ENCODE measurements at regions not wholly inside any gene's neighbourhood (a gene's known extent, or its start where the extent isn't known, plus 50 kb on each side); places are given as distances from the start of the nearest gene placed in this dataset.

DNA sequence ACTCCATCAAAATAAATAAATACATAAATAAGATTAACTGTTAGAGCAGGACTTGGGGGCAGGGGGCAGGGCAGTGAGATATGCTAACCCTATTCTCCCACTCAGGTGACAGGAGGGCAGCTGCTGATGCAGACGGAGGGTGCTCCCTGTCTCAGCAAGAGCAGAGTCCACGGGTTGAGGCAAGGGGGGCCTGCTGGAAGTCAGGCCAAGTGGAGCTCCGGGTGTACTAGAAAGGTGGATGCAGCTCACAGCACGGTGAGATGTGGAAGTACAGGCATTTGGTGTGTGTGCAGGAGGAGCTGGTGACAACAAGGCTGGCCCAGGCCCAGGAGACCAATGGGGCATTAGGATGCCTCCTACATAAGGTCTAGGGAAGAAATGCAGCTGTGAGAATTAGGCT lies 467.3 kb upstream of the B3GAT1 start:
- ChIA-PET POLR2A (no interaction called here), CTCF (no interaction called here)
- TF ChIP-seq, protein P1, sequence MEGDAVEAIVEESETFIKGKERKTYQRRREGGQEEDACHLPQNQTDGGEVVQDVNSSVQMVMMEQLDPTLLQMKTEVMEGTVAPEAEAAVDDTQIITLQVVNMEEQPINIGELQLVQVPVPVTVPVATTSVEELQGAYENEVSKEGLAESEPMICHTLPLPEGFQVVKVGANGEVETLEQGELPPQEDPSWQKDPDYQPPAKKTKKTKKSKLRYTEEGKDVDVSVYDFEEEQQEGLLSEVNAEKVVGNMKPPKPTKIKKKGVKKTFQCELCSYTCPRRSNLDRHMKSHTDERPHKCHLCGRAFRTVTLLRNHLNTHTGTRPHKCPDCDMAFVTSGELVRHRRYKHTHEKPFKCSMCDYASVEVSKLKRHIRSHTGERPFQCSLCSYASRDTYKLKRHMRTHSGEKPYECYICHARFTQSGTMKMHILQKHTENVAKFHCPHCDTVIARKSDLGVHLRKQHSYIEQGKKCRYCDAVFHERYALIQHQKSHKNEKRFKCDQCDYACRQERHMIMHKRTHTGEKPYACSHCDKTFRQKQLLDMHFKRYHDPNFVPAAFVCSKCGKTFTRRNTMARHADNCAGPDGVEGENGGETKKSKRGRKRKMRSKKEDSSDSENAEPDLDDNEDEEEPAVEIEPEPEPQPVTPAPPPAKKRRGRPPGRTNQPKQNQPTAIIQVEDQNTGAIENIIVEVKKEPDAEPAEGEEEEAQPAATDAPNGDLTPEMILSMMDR (IDR thresholded peaks at IDR 0.05; ENCODE audit: insufficient read depth, low read depth, low read length): no peak
- no peak for DNase-seq (ENCODE audit: low read depth)
- Histone ChIP-seq H3K27me3 (ENCODE audit: control insufficient read depth, insufficient read depth, low read length) (no peaks in the 10 kb centered on the region), H3K36me3 (ENCODE audit: control insufficient read depth, insufficient read depth, low read length) (no peaks in the 10 kb centered on the region), H3K4me3 (ENCODE audit: low read depth, low read length) (no peak overlapping the region)

DNA sequence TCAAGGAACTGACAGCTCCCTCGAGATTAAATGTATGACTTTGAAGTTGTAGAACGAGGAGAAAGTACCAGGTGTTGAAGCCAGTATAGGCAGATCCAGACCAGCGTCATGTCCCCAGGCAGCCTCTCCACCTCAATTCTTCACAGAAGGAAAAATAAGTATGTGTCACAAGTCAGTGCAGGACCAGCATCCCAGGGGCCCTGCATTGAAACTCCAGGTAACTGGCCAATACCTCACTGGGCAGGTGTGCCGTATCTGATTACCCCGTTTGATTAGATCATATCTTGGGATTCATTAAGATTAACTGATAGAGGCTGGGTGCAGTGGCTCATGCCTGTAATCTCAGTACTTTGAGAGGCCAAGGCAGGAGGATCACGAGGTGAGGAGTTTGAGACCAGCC lies 466.7 kb upstream of the B3GAT1 start:
- no peak for DNase-seq (ENCODE audit: low read depth)
- CTCF ChIA-PET: no interaction called here
- TF ChIP-seq, protein P1 (IDR thresholded peaks at IDR 0.05; ENCODE audit: insufficient read depth, low read depth, low read length): no peak
- Histone ChIP-seq H3K27me3 (ENCODE audit: control insufficient read depth, insufficient read depth, low read length) (no peaks in the 10 kb centered on the region), H3K36me3 (ENCODE audit: control insufficient read depth, insufficient read depth, low read length) (no peaks in the 10 kb centered on the region), H3K4me3 (ENCODE audit: low read depth, low read length) (no peak overlapping the region)
- POLR2A ChIA-PET: no interaction called here

DNA sequence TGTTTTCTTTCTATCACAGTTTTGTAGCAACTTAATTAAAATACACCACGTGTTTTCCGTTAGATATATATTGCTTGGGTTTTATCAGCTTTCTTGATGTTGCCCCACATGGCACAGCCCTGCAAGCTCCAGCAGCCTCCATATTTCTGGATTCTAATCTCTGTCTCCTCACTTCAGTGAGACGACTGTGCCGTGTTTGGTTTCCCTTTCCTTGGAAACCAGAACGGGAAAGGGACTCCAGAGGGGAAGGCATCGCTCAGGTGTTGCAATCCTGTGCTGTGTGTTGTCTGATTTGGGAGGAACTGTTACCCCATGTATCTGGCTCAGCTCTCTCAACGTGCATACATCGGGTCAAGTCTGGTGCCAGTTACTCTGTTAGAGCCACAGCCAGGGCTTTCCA lies 464.2 kb upstream of the B3GAT1 start:
- TF ChIP-seq, protein P1 (IDR thresholded peaks at IDR 0.05; ENCODE audit: insufficient read depth, low read depth, low read length): no peak
- Histone ChIP-seq H3K27me3 (ENCODE audit: control insufficient read depth, insufficient read depth, low read length) (no peaks in the 10 kb centered on the region), H3K4me3 (ENCODE audit: low read depth, low read length) (no peak overlapping the region), H3K36me3 (ENCODE audit: control insufficient read depth, insufficient read depth, low read length) (no peaks in the 10 kb centered on the region)
- DNase-seq (ENCODE audit: low read depth): no peak
- POLR2A ChIA-PET: no interaction called here
- CTCF ChIA-PET: interaction anchor here (1.0 kb wide), 1 partner anchor 149 kb away, joined by 3 read pairs; no protein-coding TSS in a partner anchor

DNA sequence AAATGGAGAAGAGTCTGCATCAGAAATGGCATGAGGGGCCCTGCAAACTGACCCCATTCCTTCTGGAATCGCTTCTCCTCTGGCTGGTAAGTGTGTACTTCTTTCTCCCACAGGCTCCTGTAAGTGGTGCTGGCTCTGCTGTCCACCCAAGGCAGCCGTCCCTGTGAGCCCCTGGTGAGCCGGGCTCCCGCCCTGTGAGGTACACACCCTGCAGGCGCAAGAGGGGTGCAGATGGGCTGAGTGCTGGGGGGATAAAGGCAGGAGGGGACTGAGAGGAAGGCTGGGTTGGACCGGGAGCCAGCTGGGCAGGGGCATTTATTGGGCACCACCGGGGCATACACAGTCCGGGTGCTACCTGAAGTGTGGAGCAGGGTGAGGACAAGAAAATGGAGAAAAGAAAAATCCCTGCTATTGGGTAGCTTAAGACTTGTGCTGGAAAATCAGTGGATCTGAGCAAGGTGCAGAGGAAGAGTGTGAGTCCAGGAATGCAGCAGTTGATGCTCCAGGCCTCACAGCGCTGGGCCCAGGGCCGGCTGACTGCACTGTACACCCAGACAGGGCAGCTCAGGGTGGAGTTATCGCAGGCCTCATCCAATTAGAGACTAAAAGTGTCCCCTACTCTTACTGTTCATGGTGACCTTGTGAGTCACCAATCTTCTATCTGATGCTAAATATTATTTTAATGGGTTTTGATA lies 455.1 kb upstream of the B3GAT1 start:
- Histone ChIP-seq H3K36me3 (ENCODE audit: control insufficient read depth, insufficient read depth, low read length) (no peaks in the 10 kb centered on the region), H3K27me3 (ENCODE audit: control insufficient read depth, insufficient read depth, low read length) (no peaks in the 10 kb centered on the region), H3K4me3 (ENCODE audit: low read depth, low read length) (no peak overlapping the region)
- ChIA-PET CTCF (interaction anchor here (1.2 kb wide), 1 partner anchor 8 kb away, joined by 3 read pairs; no protein-coding TSS in a partner anchor), POLR2A (no interaction called here)
- TF ChIP-seq, protein P1 (IDR thresholded peaks at IDR 0.05; ENCODE audit: insufficient read depth, low read depth, low read length): no peak
- DNase-seq (ENCODE audit: low read depth): no peak

GRCh38 chr11:134866215-134866614 lies 454.2 kb upstream of the B3GAT1 start:
- ChIA-PET POLR2A (no interaction called here), CTCF (no interaction called here)
- TF ChIP-seq, protein P1 (IDR thresholded peaks at IDR 0.05; ENCODE audit: insufficient read depth, low read depth, low read length): no peak
- Histone ChIP-seq H3K4me3 (ENCODE audit: low read depth, low read length) (no peak overlapping the region), H3K27me3 (ENCODE audit: control insufficient read depth, insufficient read depth, low read length) (no peaks in the 10 kb centered on the region), H3K36me3 (ENCODE audit: control insufficient read depth, insufficient read depth, low read length) (no peaks in the 10 kb centered on the region)
- no peak for DNase-seq (ENCODE audit: low read depth)

Measured in BJ (cell line).